ENCODE measurements at regions not wholly inside any gene's neighbourhood (a gene's known extent, or its start where the extent isn't known, plus 50 kb on each side); places are given as distances from the start of the nearest gene placed in this dataset.

- TF ChIP-seq POLR2A (IDR thresholded peaks at IDR 0.05) (no peak), CTCF (IDR thresholded peaks at IDR 0.05) (no peak)
Measured at GRCh38 chrX:75596178-75596577, 73.3 kb upstream of the ZDHHC15 start.
